MM.1S (cell line): ENCODE measurements at regions not wholly inside any gene's neighbourhood (a gene's known extent, or its start where the extent isn't known, plus 50 kb on each side); places are given as distances from the start of the nearest gene placed in this dataset.

ENCODE experiments used
- EZH2 ChIP-seq: fragments of 300-600 bp; sonication (generic); optimal IDR thresholded peaks from 2 replicates; pipeline ENCODE3; 2017; ENCODE audit warnings: low read depth, mild to moderate bottlenecking, antibody characterized with exemption, low read length, mixed read lengths
- TF ChIP-seq, protein P1 (sequence below): fragments of 300-600 bp; sonication (generic); IDR thresholded peaks from 2 replicates; pipeline ENCODE4 v1.5.1; 2016; ENCODE audit warnings: antibody characterized with exemption, low read length, mixed read lengths

- TF ChIP-seq, protein P1, sequence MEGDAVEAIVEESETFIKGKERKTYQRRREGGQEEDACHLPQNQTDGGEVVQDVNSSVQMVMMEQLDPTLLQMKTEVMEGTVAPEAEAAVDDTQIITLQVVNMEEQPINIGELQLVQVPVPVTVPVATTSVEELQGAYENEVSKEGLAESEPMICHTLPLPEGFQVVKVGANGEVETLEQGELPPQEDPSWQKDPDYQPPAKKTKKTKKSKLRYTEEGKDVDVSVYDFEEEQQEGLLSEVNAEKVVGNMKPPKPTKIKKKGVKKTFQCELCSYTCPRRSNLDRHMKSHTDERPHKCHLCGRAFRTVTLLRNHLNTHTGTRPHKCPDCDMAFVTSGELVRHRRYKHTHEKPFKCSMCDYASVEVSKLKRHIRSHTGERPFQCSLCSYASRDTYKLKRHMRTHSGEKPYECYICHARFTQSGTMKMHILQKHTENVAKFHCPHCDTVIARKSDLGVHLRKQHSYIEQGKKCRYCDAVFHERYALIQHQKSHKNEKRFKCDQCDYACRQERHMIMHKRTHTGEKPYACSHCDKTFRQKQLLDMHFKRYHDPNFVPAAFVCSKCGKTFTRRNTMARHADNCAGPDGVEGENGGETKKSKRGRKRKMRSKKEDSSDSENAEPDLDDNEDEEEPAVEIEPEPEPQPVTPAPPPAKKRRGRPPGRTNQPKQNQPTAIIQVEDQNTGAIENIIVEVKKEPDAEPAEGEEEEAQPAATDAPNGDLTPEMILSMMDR: no peak
- no peak for TF ChIP-seq EZH2
These were observed 387.4 kb downstream of the MATN1 start for GRCh38 chr1:30335997-30336390.
